ENCODE measurements at regions not wholly inside any gene's neighbourhood (a gene's known extent, or its start where the extent isn't known, plus 50 kb on each side); places are given as distances from the start of the nearest gene placed in this dataset.

- TF ChIP-seq CTCF (IDR thresholded peaks at IDR 0.05), result no peak
- no peak for TF ChIP-seq POLR2A (IDR thresholded peaks at IDR 0.05)
- TF ChIP-seq POLR2AphosphoS5 (IDR thresholded peaks at IDR 0.05), result no peak
Measured at GRCh38 chr1:90142697-90143096, 147.8 kb downstream of the ZNF326 start.

All from sigmoid colon (tissue), 4 donors.